GM23248 (cell line): ENCODE measurements at regions not wholly inside any gene's neighbourhood (a gene's known extent, or its start where the extent isn't known, plus 50 kb on each side); places are given as distances from the start of the nearest gene placed in this dataset.

Source experiments
- DNase-seq: peaks from one replicate; pipeline ENCODE4 v3.0.0-alpha.2; 2015
- H2AFZ ChIP-seq: fragments of 200-600 bp; sonication (generic); 2 replicates; pipeline ENCODE4 v1.6.1; 2016; ENCODE audit warnings: antibody characterized with exemption
- H3F3A ChIP-seq: fragments of 200-600 bp; sonication (generic); 2 replicates; pipeline ENCODE4 v1.6.1; 2016; ENCODE audit warnings: mild to moderate bottlenecking, antibody characterized with exemption, mixed run types; ENCODE audit not compliant: insufficient read depth
- H3K27ac ChIP-seq: fragments of 200-600 bp; sonication (generic); 2 replicates; pipeline ENCODE4 v1.5.1; 2016; ENCODE audit warnings: mild to moderate bottlenecking
- H3K27me3 ChIP-seq: fragments of 200-600 bp; sonication (generic); replicated peaks from 2 replicates; pipeline ENCODE4 v1.6.1; 2016; ENCODE audit warnings: mild to moderate bottlenecking; ENCODE audit not compliant: insufficient read depth
- H3K36me3 ChIP-seq: fragments of 200-600 bp; sonication (generic); 2 replicates; pipeline ENCODE4 v1.6.1; 2016; ENCODE audit warnings: low read depth, mild to moderate bottlenecking
- H3K4me1 ChIP-seq: fragments of 200-600 bp; sonication (generic); 2 replicates; pipeline ENCODE4 v1.6.1; 2016; ENCODE audit warnings: mild to moderate bottlenecking; ENCODE audit not compliant: insufficient read depth
- H3K4me2 ChIP-seq: fragments of 200-600 bp; sonication (generic); one replicate; pipeline ENCODE4 v1.6.1; 2016; ENCODE audit warnings: mild to moderate bottlenecking; ENCODE audit not compliant: unreplicated experiment
- H3K4me3 ChIP-seq: fragments of 200-600 bp; sonication (generic); 2 replicates; pipeline ENCODE4 v1.5.1; 2016; ENCODE audit warnings: mild to moderate bottlenecking
- H3K79me2 ChIP-seq: fragments of 200-600 bp; sonication (generic); 2 replicates; pipeline ENCODE4 v1.6.1; 2016; ENCODE audit warnings: mild to moderate bottlenecking; ENCODE audit not compliant: insufficient read depth
- H3K9ac ChIP-seq: fragments of 200-600 bp; sonication (generic); 2 replicates; pipeline ENCODE4 v1.6.1; 2016; ENCODE audit warnings: mild to moderate bottlenecking
- H3K9me2 ChIP-seq: fragments of 200-600 bp; sonication (generic); 2 replicates; pipeline ENCODE4 v1.6.1; 2016; ENCODE audit warnings: mixed run types, mild to moderate bottlenecking, moderate library complexity; ENCODE audit not compliant: insufficient read depth
- H3K9me3 ChIP-seq: fragments of 200-600 bp; sonication (generic); one replicate; pipeline ENCODE4 v1.6.1; 2017; ENCODE audit warnings: low read depth
- H4K20me1 ChIP-seq: fragments of 200-600 bp; sonication (generic); 2 replicates; pipeline ENCODE4 v1.6.0; 2016; ENCODE audit not compliant: insufficient read depth
- EZH2 ChIP-seq: fragments of 200-600 bp; sonication (generic); IDR thresholded peaks from 2 replicates; pipeline ENCODE4 v1.6.1; 2018; ENCODE audit warnings: antibody characterized with exemption, mild to moderate bottlenecking; ENCODE audit not compliant: insufficient read depth, poor library complexity, severe bottlenecking
- EZH2phosphoT487 ChIP-seq: fragments of 200-600 bp; sonication (generic); IDR thresholded peaks from 2 replicates; pipeline ENCODE4 v1.6.1; 2018; ENCODE audit warnings: antibody characterized with exemption, moderate library complexity, mild to moderate bottlenecking, low read depth; ENCODE audit not compliant: insufficient read depth
- WGBS, 2 experiments: methylation state at CpG; one replicate each; pipeline ENCODE4 v1.1.6; 2015 to 2017; ENCODE audit warnings: low lambda C conversion rate in 2 of 2, low coverage in 1 of 2; ENCODE audit errors: missing lambda C conversion rate in 2 of 2; 5-methylcytosine and 5-hydroxymethylcytosine counted together
- in situ Hi-C: fragments of 300-500 bp; cut with MboI; formaldehyde crosslinking; loops from 2 replicates; pipeline ENCODE4 v1.15.0; 2020

DNA sequence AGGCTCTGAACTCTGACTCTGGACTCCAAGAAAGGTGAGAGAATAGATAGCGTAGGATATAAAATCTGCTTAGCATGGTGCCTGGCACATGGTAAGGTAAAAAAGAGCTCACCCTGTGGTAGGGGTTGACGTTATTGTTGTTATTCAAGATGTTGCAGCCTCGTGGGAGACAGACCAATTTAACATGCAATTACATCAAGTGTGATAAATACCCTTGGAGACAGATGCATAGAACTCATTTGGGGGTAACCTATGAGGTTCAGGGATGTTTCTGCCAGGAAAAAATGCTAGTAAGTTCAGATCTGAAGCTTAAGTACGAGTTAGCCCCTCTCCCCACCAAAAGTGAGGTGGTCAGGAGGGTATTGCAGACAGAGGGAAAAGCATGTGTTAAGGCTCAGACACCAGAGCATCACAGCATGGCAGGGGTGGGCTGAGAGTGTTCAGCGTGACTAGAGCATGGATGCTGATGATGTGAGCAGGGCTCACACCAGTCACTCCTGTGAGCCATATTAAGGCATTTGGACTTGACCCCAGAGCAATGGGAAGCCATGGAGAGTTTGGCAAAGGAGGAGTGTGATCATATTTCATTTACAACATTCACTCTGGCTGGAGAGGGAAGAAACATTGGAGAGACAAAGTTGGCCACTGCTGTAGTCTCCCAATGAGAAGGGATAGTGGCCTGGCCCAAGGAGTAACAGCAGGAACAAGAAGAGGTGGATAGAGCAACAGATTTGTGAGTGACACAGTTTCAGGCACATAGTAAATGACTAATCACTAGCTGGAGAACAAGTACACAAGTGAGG, 181.0 kb downstream of the UACA start:
- Histone ChIP-seq H3K79me2 (no peaks in the 10 kb centered on the region), H3K9me3 (no peaks in the 10 kb centered on the region), H3K9ac (no peak overlapping the region), H3K4me1 (no peaks in the 10 kb centered on the region; the same call in 1 of the 2 replicates), H4K20me1 (no peaks in the 10 kb centered on the region), H3K36me3 (no peaks in the 10 kb centered on the region), H3F3A (no peaks in the 10 kb centered on the region), H3K27ac (no peak overlapping the region), H3K4me3 (no peak overlapping the region), H3K27me3 (peaks cover 48% of the 10 kb centered on the region), H3K9me2 (no peaks in the 10 kb centered on the region), H3K4me2 (no peak overlapping the region), H2AFZ (no peak overlapping the region)
- WGBS, 2 experiments: 69 to 70% methylated on average over 5 of the region's 5 CpGs
- in situ Hi-C loops: no loop called here
- DNase-seq: peak; percentile 80
- TF ChIP-seq EZH2 (no peak), EZH2phosphoT487 (no peak)

DNA sequence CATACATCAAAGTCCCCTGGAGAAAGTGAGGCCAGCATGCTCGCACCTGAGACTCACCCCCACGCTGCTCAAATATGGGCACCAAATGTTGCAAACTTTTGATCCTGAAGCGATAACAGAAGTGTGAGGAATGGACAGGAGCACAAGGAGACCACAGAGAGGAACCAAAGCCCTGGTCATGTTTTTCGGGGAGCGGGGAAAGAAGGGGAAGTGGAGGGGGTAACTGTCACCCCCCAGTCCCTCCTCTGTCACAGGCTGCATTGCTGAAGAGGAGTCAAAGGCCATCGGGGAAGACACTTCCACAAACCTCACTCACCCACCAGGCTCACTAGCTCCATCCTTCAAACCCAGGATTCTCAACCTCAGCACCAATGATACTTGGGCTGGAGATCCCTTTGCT, 182.4 kb downstream of the UACA start:
- no peaks in the 10 kb centered on the region; the same call in 1 of the 2 replicates for H3K4me1 ChIP-seq
- H3K9me2 ChIP-seq: no peaks in the 10 kb centered on the region
- WGBS, 2 experiments: 90 to 92% methylated on average over 6 of the region's 6 CpGs
- H3K36me3 ChIP-seq: no peaks in the 10 kb centered on the region
- no peak overlapping the region for H3K27ac ChIP-seq
- 0 out of 2 replicates have a peak, but pooled peaks cover 8% of the 10 kb centered on the region for H3F3A ChIP-seq
- no peak overlapping the region for H3K4me2 ChIP-seq
- no peak for TF ChIP-seq EZH2
- TF ChIP-seq EZH2phosphoT487: no peak
- H4K20me1 ChIP-seq: no peaks in the 10 kb centered on the region
- peaks cover 43% of the 10 kb centered on the region for H3K27me3 ChIP-seq
- in situ Hi-C loops: no loop called here
- no peak overlapping the region for H3K9ac ChIP-seq
- no peak for DNase-seq
- no peak overlapping the region for H3K4me3 ChIP-seq
- no peak overlapping the region for H2AFZ ChIP-seq
- no peaks in the 10 kb centered on the region for H3K9me3 ChIP-seq
- H3K79me2 ChIP-seq: no peaks in the 10 kb centered on the region

DNA sequence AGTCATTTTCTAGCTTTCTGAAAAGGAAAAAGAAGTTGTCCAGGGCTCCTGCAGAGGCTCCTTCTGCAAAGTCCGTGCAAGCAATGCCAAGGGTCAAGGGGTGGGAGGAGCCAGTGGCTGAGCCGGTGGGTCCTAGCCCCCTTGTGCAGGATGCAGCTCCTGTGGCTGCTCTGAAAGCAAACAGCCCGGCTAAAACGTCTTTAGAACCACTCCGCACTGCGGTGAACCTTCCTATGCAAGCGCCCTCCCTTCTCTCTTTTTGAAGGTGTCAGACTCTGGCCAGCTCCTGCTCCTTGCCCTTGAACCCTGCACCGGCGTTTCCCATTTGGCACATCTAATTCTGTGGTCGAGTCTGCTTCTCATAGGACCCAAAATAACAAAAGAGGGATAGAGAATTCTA, 183.1 kb downstream of the UACA start:
- in situ Hi-C loops: no loop called here
- H3K4me3 ChIP-seq: no peak overlapping the region
- H2AFZ ChIP-seq: no peak overlapping the region
- peaks cover 39% of the 10 kb centered on the region for H3K27me3 ChIP-seq
- H3K9me3 ChIP-seq: no peaks in the 10 kb centered on the region
- H3K36me3 ChIP-seq: no peaks in the 10 kb centered on the region
- no peak overlapping the region for H3K9ac ChIP-seq
- no peak for DNase-seq
- H3K79me2 ChIP-seq: no peaks in the 10 kb centered on the region
- H4K20me1 ChIP-seq: no peaks in the 10 kb centered on the region
- TF ChIP-seq EZH2phosphoT487 (no peak), EZH2 (no peak)
- H3K27ac ChIP-seq: no peak overlapping the region
- H3K4me1 ChIP-seq: peaks cover 6% of the 10 kb centered on the region
- H3K9me2 ChIP-seq: no peaks in the 10 kb centered on the region
- 0 out of 2 replicates have a peak, but pooled peaks cover 8% of the 10 kb centered on the region for H3F3A ChIP-seq
- WGBS, 2 experiments: 75 to 77% methylated on average over 10 of the region's 10 CpGs
- no peak overlapping the region for H3K4me2 ChIP-seq

DNA sequence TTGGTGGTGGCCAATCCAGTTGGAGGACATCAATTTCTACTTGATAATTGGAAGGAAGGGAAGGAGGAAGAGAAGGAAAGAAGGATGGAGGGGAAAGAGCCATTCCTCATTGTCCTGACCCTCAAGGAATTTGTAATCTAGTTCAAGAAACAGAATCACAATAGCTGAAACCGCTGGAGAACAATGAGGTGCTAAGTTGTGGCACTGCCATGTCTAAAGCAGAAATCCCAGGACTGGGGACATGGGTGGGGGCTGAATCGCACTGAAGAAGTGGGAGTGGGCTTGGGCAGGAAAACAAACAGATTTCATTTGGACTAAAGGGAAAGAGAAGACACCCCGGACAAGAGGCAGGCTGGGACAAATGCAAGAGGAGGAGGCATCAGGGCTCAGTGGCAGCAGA, 183.6 kb downstream of the UACA start:
- Histone ChIP-seq H3K9me3 (no peaks in the 10 kb centered on the region), H3K4me1 (peaks cover 11% of the 10 kb centered on the region), H3K79me2 (no peaks in the 10 kb centered on the region), H3K4me3 (no peak overlapping the region), H3K9ac (no peak overlapping the region), H3K27me3 (peaks cover 34% of the 10 kb centered on the region), H2AFZ (no peak overlapping the region), H3K36me3 (no peaks in the 10 kb centered on the region), H3K27ac (no peak overlapping the region), H3F3A (0 out of 2 replicates have a peak, but pooled peaks cover 8% of the 10 kb centered on the region), H3K4me2 (no peak overlapping the region), H4K20me1 (no peaks in the 10 kb centered on the region), H3K9me2 (no peaks in the 10 kb centered on the region)
- in situ Hi-C loops: no loop called here
- no peak for DNase-seq
- WGBS, 2 experiments: 73 to 77% methylated on average over 3 of the region's 3 CpGs
- TF ChIP-seq EZH2phosphoT487 (no peak), EZH2 (no peak)
